Upper lobe of right lung (tissue), 1 donor: ENCODE measurements at regions not wholly inside any gene's neighbourhood (a gene's known extent, or its start where the extent isn't known, plus 50 kb on each side); places are given as distances from the start of the nearest gene placed in this dataset.

Experiments
- ATAC-seq: fragments of 200-7000 bp; cut with Tn5 transposase; one replicate; pipeline ENCODE4 v1.9.1; 2020; ENCODE audit warnings: mild to moderate bottlenecking, moderate library complexity
- DNase-seq: peaks from one replicate; pipeline ENCODE4 v3.0.0-alpha.2; 2020
- H3K27ac ChIP-seq: fragments of 200-600 bp; one replicate; pipeline ENCODE4 v1.8.0; 2022
- H3K27me3 ChIP-seq: fragments of 200-600 bp; one replicate; pipeline ENCODE4 v1.8.0; 2022; ENCODE audit warnings: mild to moderate bottlenecking
- H3K36me3 ChIP-seq: fragments of 200-600 bp; one replicate; pipeline ENCODE4 v1.8.0; 2022
- H3K4me1 ChIP-seq: fragments of 200-600 bp; one replicate; pipeline ENCODE4 v1.8.0; 2022
- H3K4me3 ChIP-seq: fragments of 200-600 bp; one replicate; pipeline ENCODE4 v1.8.0; 2022; ENCODE audit warnings: mild to moderate bottlenecking
- H3K9me3 ChIP-seq: fragments of 200-600 bp; one replicate; pipeline ENCODE4 v1.8.0; 2022
- CTCF ChIP-seq: fragments of 200-600 bp; IDR thresholded peaks from one replicate; pipeline ENCODE4 v1.8.0; 2022; ENCODE audit warnings: antibody characterized with exemption
- intact Hi-C: fragments of 100-400 bp; cut with DNase I; formaldehyde crosslinking; loops from one replicate; pipeline ENCODE4 v1.11.0; 2022
- donor health status: DM: no; HTN: yes; CAD: no; lungs with severe emphysema.

GRCh38 chr1:157189096-157189495 lies 50.9 kb upstream of the ETV3 start:
- intact Hi-C loops, result no loop called here
- no peaks in the 10 kb centered on the region for H3K36me3 ChIP-seq
- H3K4me3 ChIP-seq, result no peak overlapping the region
- H3K27ac ChIP-seq, result no peak overlapping the region
- no peak for DNase-seq
- no peak for ATAC-seq
- no peak for TF ChIP-seq CTCF
- no peaks in the 10 kb centered on the region for H3K9me3 ChIP-seq
- peaks cover 15% of the 10 kb centered on the region for H3K27me3 ChIP-seq
- no peaks in the 10 kb centered on the region for H3K4me1 ChIP-seq
